ENCODE measurements at regions not wholly inside any gene's neighbourhood (a gene's known extent, or its start where the extent isn't known, plus 50 kb on each side); places are given as distances from the start of the nearest gene placed in this dataset.

DNA sequence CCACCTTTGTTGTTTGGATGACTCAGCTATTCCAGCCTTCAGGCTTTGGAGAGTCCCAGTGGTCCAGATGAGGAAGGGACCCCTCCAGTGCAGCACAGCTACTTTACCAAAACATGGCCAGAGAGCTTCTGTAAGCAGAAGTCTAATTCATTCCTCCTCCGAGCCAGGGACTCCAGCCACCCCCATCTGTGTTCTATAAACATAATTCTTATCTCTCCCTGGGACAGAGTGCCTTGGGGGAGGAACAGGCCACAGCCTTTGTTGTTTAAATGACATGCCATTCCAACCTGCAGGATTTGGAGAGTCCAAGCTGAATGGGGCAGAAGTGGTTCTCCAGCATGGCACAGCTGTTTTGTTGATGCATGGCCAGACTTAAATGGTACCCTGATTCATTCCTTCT lies 994.0 kb downstream of the TRHDE start:
- Mint-ChIP-seq H3K27ac (no peak overlapping the region), H3K4me3 (ENCODE audit: low read depth) (no peak overlapping the region), H3K27me3 (no peaks in the 10 kb centered on the region), H3K9me3 (ENCODE audit: low read depth) (peaks cover 22% of the 10 kb centered on the region), H3K4me1 (ENCODE audit: low read depth) (peaks cover 12% of the 10 kb centered on the region), H3K36me3 (ENCODE audit: insufficient read depth) (peaks cover 1% of the 10 kb centered on the region)
- TF ChIP-seq, protein P1, sequence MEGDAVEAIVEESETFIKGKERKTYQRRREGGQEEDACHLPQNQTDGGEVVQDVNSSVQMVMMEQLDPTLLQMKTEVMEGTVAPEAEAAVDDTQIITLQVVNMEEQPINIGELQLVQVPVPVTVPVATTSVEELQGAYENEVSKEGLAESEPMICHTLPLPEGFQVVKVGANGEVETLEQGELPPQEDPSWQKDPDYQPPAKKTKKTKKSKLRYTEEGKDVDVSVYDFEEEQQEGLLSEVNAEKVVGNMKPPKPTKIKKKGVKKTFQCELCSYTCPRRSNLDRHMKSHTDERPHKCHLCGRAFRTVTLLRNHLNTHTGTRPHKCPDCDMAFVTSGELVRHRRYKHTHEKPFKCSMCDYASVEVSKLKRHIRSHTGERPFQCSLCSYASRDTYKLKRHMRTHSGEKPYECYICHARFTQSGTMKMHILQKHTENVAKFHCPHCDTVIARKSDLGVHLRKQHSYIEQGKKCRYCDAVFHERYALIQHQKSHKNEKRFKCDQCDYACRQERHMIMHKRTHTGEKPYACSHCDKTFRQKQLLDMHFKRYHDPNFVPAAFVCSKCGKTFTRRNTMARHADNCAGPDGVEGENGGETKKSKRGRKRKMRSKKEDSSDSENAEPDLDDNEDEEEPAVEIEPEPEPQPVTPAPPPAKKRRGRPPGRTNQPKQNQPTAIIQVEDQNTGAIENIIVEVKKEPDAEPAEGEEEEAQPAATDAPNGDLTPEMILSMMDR (IDR thresholded peaks at IDR 0.05; ENCODE audit: unreplicated experiment) = no peak
- DNase-seq (ENCODE audit: low spot score, unreplicated experiment) = no peak

DNA sequence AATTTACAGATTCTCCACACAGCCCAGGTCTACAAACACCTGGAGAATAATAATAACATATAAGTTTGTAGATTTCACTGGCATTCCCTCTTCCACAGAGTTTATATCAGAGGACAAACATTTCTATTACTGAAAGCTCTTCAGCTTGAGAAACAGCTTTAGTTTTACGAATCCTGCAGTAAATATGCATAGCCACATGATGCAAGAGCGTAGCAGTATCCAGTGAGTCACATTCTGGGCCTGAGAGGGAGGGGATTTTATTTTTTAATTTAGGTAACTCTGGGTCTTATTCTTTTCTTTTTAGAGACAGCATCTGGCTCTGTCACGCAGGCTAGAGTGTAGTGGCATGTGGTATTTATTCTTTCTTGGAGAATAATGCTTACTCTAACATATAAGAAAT lies 1002.8 kb downstream of the TRHDE start:
- Mint-ChIP-seq H3K4me3 (ENCODE audit: low read depth) (no peak overlapping the region), H3K4me1 (ENCODE audit: low read depth) (peaks cover 13% of the 10 kb centered on the region), H3K9me3 (ENCODE audit: low read depth) (peaks cover 24% of the 10 kb centered on the region), H3K36me3 (ENCODE audit: insufficient read depth) (no peaks in the 10 kb centered on the region), H3K27me3 (no peaks in the 10 kb centered on the region), H3K27ac (no peak overlapping the region)
- TF ChIP-seq, protein P1 (IDR thresholded peaks at IDR 0.05; ENCODE audit: unreplicated experiment) = no peak
- DNase-seq (ENCODE audit: low spot score, unreplicated experiment) = no peak

DNA sequence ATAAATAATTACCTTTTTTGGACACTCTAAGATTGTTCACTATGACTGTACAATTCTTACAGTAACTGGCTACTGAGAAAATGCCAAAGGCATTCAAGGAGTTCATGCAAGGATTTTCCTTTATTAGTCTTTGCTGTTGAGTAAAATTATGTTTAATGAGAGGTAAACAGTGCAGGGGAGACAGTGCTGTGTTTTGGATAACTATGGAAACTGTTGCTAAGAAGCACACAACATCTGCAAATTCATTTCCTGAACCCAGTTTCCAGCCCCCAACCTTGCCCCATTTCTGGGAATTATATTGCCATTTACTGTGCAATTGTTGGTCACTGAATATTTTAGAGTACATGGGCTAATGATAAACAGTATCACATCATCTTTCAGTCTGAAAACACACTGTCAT lies 1005.8 kb downstream of the TRHDE start:
- no peaks in the 10 kb centered on the region for H3K36me3 Mint-ChIP-seq (ENCODE audit: insufficient read depth)
- no peak for DNase-seq (ENCODE audit: low spot score, unreplicated experiment)

DNA sequence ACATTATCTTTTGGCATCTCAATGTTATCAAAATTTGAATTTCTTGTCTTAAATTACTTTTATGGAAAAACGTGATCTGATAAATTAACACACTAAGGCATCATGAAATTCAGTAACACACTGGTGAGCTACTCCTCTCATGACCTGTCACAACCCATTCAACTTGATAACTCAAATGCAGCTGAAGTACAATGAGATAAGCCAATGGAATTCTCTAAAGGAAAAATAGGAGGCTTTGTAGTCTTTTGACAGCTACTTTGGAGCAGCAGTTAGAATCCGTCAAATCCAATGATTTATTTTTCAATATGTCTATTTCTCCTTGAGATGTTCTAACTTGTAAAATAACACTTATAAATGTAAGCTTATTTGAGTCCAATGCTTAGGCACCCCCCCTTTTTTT lies 1029.4 kb downstream of the TRHDE start:
- Mint-ChIP-seq H3K27me3 (no peaks in the 10 kb centered on the region), H3K4me1 (ENCODE audit: low read depth) (peaks cover 4% of the 10 kb centered on the region), H3K4me3 (ENCODE audit: low read depth) (no peak overlapping the region), H3K27ac (no peak overlapping the region), H3K36me3 (ENCODE audit: insufficient read depth) (no peaks in the 10 kb centered on the region), H3K9me3 (ENCODE audit: low read depth) (no peaks in the 10 kb centered on the region)
- DNase-seq (ENCODE audit: low spot score, unreplicated experiment) = no peak
- TF ChIP-seq, protein P1 (IDR thresholded peaks at IDR 0.05; ENCODE audit: unreplicated experiment) = no peak

More for the DNA sequence above, 1005.8 kb downstream of the TRHDE start:
- H3K4me1 Mint-ChIP-seq (ENCODE audit: low read depth) = peaks cover 13% of the 10 kb centered on the region
- no peak overlapping the region for H3K27ac Mint-ChIP-seq
- H3K4me3 Mint-ChIP-seq (ENCODE audit: low read depth) = no peak overlapping the region
- TF ChIP-seq, protein P1 (IDR thresholded peaks at IDR 0.05; ENCODE audit: unreplicated experiment) = no peak
- peaks cover 10% of the 10 kb centered on the region for H3K9me3 Mint-ChIP-seq (ENCODE audit: low read depth)
- H3K27me3 Mint-ChIP-seq = no peaks in the 10 kb centered on the region

DNA sequence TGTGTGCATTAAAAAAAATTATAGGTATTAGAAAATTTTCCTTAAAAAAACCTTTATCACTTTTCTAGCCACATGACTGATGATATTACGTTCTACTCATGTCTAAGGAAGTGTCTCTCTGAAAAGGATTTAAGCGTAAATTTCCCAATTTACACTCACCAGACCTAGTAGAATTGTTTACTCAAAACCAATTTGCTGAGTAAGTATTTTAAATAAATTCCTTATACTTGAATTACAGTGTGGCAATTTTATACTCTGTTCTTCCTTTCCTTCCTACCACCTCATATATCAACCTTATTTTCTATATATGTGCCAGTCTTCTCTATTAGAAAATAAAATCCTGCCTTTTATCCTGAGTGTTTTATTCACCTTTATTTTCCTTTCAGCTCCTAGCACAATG lies 1035.1 kb downstream of the TRHDE start:
- no peaks in the 10 kb centered on the region for H3K4me1 Mint-ChIP-seq (ENCODE audit: low read depth)
- H3K27me3 Mint-ChIP-seq = no peaks in the 10 kb centered on the region
- H3K4me3 Mint-ChIP-seq (ENCODE audit: low read depth) = no peak overlapping the region
- H3K9me3 Mint-ChIP-seq (ENCODE audit: low read depth) = peaks cover 4% of the 10 kb centered on the region
- TF ChIP-seq, protein P1 (IDR thresholded peaks at IDR 0.05; ENCODE audit: unreplicated experiment) = no peak
- no peak for DNase-seq (ENCODE audit: low spot score, unreplicated experiment)
- H3K36me3 Mint-ChIP-seq (ENCODE audit: insufficient read depth) = no peaks in the 10 kb centered on the region
- no peak overlapping the region for H3K27ac Mint-ChIP-seq

Measured in progenitor cell of endocrine pancreas (in vitro differentiated cells).